ENCODE measurements at regions not wholly inside any gene's neighbourhood (a gene's known extent, or its start where the extent isn't known, plus 50 kb on each side); places are given as distances from the start of the nearest gene placed in this dataset.

- peaks cover 0 to 5% (median 0%) of the 10 kb centered on the region in 3 donors for H3K4me1 ChIP-seq (ENCODE audit: control insufficient read depth in 3 of 3, insufficient read depth in 2 of 3, low read depth in 1 of 3, low read length in 2 of 3)
- no peak for DNase-seq
- WGBS, 3 donors: 61 to 79% (median 75%) methylated on average over 3 of the region's 3 CpGs
- H3K9me3 ChIP-seq (ENCODE audit: control insufficient read depth in 2 of 2, insufficient read depth in 1 of 2, low read depth in 1 of 2, low read length in 1 of 2): no peaks in the 10 kb centered on the region
- FAIRE-seq: no peak
- no peak overlapping the region for H3K27ac ChIP-seq (ENCODE audit: low read depth in 1 of 3, low read length in 2 of 3)
- no peak overlapping the region for H3K4me3 ChIP-seq (ENCODE audit: low read depth in 1 of 3, low read length in 3 of 3)
- H3K36me3 ChIP-seq (ENCODE audit: control insufficient read depth in 3 of 3, insufficient read depth in 2 of 3, low read depth in 1 of 3, low read length in 3 of 3): no peaks in the 10 kb centered on the region
- H3K27me3 ChIP-seq (ENCODE audit: control insufficient read depth in 3 of 3, insufficient read depth in 3 of 3, low read length in 3 of 3): no peaks in the 10 kb centered on the region
Observed at GRCh38 chr10:10552948-10553347, 464.7 kb upstream of the CELF2 start.

GRCh38 chr10:10564081-10564794, 453.4 kb upstream of the CELF2 start:
- no peaks in the 10 kb centered on the region for H3K27me3 ChIP-seq (ENCODE audit: control insufficient read depth in 3 of 3, insufficient read depth in 3 of 3, low read length in 3 of 3)
- H3K27ac ChIP-seq (ENCODE audit: low read depth in 1 of 3, low read length in 2 of 3): no peak overlapping the region
- no peaks in the 10 kb centered on the region for H3K36me3 ChIP-seq (ENCODE audit: control insufficient read depth in 3 of 3, insufficient read depth in 2 of 3, low read depth in 1 of 3, low read length in 3 of 3)
- DNase-seq (no peak), FAIRE-seq (no peak)
- no peaks in the 10 kb centered on the region for H3K4me1 ChIP-seq (ENCODE audit: control insufficient read depth in 3 of 3, insufficient read depth in 2 of 3, low read depth in 1 of 3, low read length in 2 of 3)
- WGBS, 3 donors: 70 to 75% (median 74%) methylated on average over 10 of the region's 10 CpGs
- no peak overlapping the region for H3K4me3 ChIP-seq (ENCODE audit: low read depth in 1 of 3, low read length in 3 of 3)
- H3K9me3 ChIP-seq (ENCODE audit: control insufficient read depth in 2 of 2, insufficient read depth in 1 of 2, low read depth in 1 of 2, low read length in 1 of 2): peaks cover 0 to 2% of the 10 kb centered on the region in 2 donors

GRCh38 chr10:10576937-10577336, 440.7 kb upstream of the CELF2 start:
- WGBS, 3 donors: 84 to 97% (median 87%) methylated on average over 1 of the region's 1 CpG
- no peak overlapping the region for H3K27ac ChIP-seq (ENCODE audit: low read depth in 1 of 3, low read length in 2 of 3)

DNA sequence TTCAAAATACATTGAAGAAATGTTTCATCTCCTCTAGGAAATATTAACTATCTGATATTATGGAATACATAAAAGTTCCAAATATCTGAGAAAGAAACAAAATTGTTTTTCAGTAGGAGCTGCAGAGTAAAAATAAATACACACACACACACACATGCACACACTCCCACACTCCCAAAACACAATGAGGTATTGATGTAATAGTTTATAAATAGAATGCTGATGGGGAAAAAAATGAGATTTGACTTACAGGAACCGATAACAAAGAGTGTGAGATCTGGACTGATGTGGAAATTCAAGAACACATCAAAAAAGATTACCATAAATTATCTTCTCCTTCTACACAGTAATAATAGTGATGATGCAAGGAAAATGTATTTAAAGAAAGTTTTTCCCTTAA, 438.0 kb upstream of the CELF2 start:
- no peak for DNase-seq
- Histone ChIP-seq H3K4me1 (ENCODE audit: control insufficient read depth in 3 of 3, insufficient read depth in 2 of 3, low read depth in 1 of 3, low read length in 2 of 3) (no peaks in the 10 kb centered on the region), H3K9me3 (ENCODE audit: control insufficient read depth in 2 of 2, insufficient read depth in 1 of 2, low read depth in 1 of 2, low read length in 1 of 2) (no peaks in the 10 kb centered on the region), H3K4me3 (ENCODE audit: low read depth in 1 of 3, low read length in 3 of 3) (no peak overlapping the region), H3K27me3 (ENCODE audit: control insufficient read depth in 3 of 3, insufficient read depth in 3 of 3, low read length in 3 of 3) (no peaks in the 10 kb centered on the region), H3K36me3 (ENCODE audit: control insufficient read depth in 3 of 3, insufficient read depth in 2 of 3, low read depth in 1 of 3, low read length in 3 of 3) (no peaks in the 10 kb centered on the region), H3K27ac (ENCODE audit: low read depth in 1 of 3, low read length in 2 of 3) (no peak overlapping the region)
- no peak for FAIRE-seq
- 78 to 84% (median 83%) methylated on average over 1 of the region's 1 CpG for WGBS, 3 donors

More at GRCh38 chr10:10576937-10577336, 440.7 kb upstream of the CELF2 start:
- Histone ChIP-seq H3K9me3 (ENCODE audit: control insufficient read depth in 2 of 2, insufficient read depth in 1 of 2, low read depth in 1 of 2, low read length in 1 of 2) (no peaks in the 10 kb centered on the region), H3K4me1 (ENCODE audit: control insufficient read depth in 3 of 3, insufficient read depth in 2 of 3, low read depth in 1 of 3, low read length in 2 of 3) (no peaks in the 10 kb centered on the region), H3K27me3 (ENCODE audit: control insufficient read depth in 3 of 3, insufficient read depth in 3 of 3, low read length in 3 of 3) (no peaks in the 10 kb centered on the region), H3K36me3 (ENCODE audit: control insufficient read depth in 3 of 3, insufficient read depth in 2 of 3, low read depth in 1 of 3, low read length in 3 of 3) (no peaks in the 10 kb centered on the region), H3K4me3 (ENCODE audit: low read depth in 1 of 3, low read length in 3 of 3) (no peak overlapping the region)
- FAIRE-seq (no peak), DNase-seq (no peak)

DNA sequence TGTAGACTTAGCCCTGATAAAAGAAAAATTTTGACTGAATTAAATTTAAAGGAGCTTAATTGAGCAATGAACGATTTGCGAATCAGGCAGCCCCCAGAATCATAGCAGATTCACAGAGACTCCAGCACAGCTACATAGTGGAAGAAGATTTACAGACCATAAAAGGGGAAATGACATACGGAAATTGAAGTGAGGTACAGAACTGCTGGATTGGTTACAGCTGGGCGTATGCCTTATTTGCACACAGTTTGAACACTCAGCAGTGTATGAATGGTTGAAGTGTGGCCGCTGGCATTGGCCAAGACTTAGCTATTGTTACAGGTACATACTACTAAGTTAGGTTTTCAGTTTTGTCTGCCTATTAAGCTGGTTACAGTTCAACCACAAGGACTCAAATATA, 433.5 kb upstream of the CELF2 start:
- no peaks in the 10 kb centered on the region for H3K9me3 ChIP-seq (ENCODE audit: control insufficient read depth in 2 of 2, insufficient read depth in 1 of 2, low read depth in 1 of 2, low read length in 1 of 2)
- H3K27ac ChIP-seq (ENCODE audit: low read depth in 1 of 3, low read length in 2 of 3): no peak overlapping the region
- FAIRE-seq (no peak), DNase-seq (no peak)
- WGBS, 3 donors: 76 to 81% (median 80%) methylated on average over 5 of the region's 5 CpGs
- no peaks in the 10 kb centered on the region for H3K4me1 ChIP-seq (ENCODE audit: control insufficient read depth in 3 of 3, insufficient read depth in 2 of 3, low read depth in 1 of 3, low read length in 2 of 3)
- H3K36me3 ChIP-seq (ENCODE audit: control insufficient read depth in 3 of 3, insufficient read depth in 2 of 3, low read depth in 1 of 3, low read length in 3 of 3): no peaks in the 10 kb centered on the region
- no peak overlapping the region for H3K4me3 ChIP-seq (ENCODE audit: low read depth in 1 of 3, low read length in 3 of 3)
- H3K27me3 ChIP-seq (ENCODE audit: control insufficient read depth in 3 of 3, insufficient read depth in 3 of 3, low read length in 3 of 3): no peaks in the 10 kb centered on the region

- Histone ChIP-seq H3K9me3 (ENCODE audit: control insufficient read depth in 2 of 2, insufficient read depth in 1 of 2, low read depth in 1 of 2, low read length in 1 of 2) (no peaks in the 10 kb centered on the region), H3K4me1 (ENCODE audit: control insufficient read depth in 3 of 3, insufficient read depth in 2 of 3, low read depth in 1 of 3, low read length in 2 of 3) (no peaks in the 10 kb centered on the region), H3K27ac (ENCODE audit: low read depth in 1 of 3, low read length in 2 of 3) (no peak overlapping the region), H3K4me3 (ENCODE audit: low read depth in 1 of 3, low read length in 3 of 3) (no peak overlapping the region), H3K27me3 (ENCODE audit: control insufficient read depth in 3 of 3, insufficient read depth in 3 of 3, low read length in 3 of 3) (no peaks in the 10 kb centered on the region), H3K36me3 (ENCODE audit: control insufficient read depth in 3 of 3, insufficient read depth in 2 of 3, low read depth in 1 of 3, low read length in 3 of 3) (no peaks in the 10 kb centered on the region)
- 78 to 81% (median 79%) methylated on average over 5 of the region's 5 CpGs for WGBS, 3 donors
- no peak for FAIRE-seq
- DNase-seq: no peak
Observed at GRCh38 chr10:10587744-10588393, 429.8 kb upstream of the CELF2 start.

DNA sequence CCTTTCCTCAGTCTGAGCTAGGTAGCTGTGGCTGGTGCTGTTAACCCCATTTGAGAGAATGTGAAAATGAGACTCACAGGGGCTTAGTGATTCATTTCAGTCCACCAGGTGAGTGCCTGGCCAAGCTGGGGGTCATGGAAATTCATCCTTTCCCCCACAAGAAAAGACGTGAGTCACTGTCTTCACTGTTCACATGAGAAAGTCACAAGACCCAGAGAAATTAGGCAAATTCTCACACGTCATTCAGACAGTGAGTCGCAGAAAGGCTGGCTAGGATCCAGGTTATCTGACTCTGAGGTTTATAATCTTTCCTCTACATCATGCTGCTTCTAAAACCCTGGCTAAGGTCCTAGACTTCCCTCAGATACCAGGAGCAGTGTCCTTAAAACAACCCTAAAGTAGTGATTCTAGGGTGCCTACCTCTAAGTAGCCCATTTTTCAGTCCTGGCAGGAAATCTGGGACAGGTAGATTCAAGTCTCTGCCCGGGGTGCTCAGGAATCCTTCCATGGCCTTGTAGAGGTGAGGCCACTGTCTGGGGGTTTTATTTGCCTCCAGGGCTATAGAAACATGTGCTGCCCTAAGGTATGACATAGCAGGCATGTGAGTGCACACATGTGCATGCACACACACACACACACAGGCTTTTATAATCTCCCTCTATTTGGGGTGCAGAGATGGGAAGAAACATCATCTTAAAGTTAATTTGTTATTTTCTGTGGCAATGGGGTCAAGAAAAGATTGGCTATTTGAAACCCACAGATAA, 427.9 kb upstream of the CELF2 start:
- FAIRE-seq (no peak), DNase-seq (no peak)
- 22 to 43% (median 32%) methylated on average over 4 of the region's 4 CpGs for WGBS, 3 donors
- Histone ChIP-seq H3K4me1 (ENCODE audit: control insufficient read depth in 3 of 3, insufficient read depth in 2 of 3, low read depth in 1 of 3, low read length in 2 of 3) (no peaks in the 10 kb centered on the region), H3K27me3 (ENCODE audit: control insufficient read depth in 3 of 3, insufficient read depth in 3 of 3, low read length in 3 of 3) (no peaks in the 10 kb centered on the region), H3K4me3 (ENCODE audit: low read depth in 1 of 3, low read length in 3 of 3) (no peak overlapping the region), H3K36me3 (ENCODE audit: control insufficient read depth in 3 of 3, insufficient read depth in 2 of 3, low read depth in 1 of 3, low read length in 3 of 3) (no peaks in the 10 kb centered on the region), H3K9me3 (ENCODE audit: control insufficient read depth in 2 of 2, insufficient read depth in 1 of 2, low read depth in 1 of 2, low read length in 1 of 2) (no peaks in the 10 kb centered on the region), H3K27ac (ENCODE audit: low read depth in 1 of 3, low read length in 2 of 3) (no peak overlapping the region)

DNA sequence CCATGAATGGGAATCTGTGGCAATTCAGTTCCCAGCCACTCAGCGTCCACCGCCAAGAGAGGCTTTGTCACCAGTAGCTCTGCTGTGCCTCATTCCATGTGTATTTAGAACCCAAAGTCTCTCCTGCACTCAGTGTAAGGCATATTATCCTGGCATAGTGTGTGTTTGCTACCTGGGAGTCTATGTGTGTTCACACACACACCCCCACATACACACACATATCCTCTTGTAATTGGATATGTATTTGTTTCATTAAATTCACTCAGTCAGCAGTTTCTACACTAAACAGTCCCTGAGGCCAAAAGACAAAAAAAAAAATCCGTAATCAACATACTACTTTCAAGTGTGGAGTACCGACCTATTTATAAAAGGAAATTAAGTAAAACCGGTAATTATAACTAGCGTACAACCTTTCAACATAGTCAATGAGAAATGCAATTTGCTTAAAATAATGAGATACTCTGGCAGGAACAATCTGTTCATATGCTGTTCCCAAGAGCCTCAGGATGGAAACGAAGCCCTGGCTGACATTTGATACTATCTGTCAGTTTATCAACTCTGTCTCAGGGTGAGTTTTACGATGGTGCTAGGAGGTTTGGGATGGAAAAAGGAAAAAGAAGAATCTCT, 425.8 kb upstream of the CELF2 start:
- no peak overlapping the region for H3K27ac ChIP-seq (ENCODE audit: low read depth in 1 of 3, low read length in 2 of 3)
- no peaks in the 10 kb centered on the region for H3K4me1 ChIP-seq (ENCODE audit: control insufficient read depth in 3 of 3, insufficient read depth in 2 of 3, low read depth in 1 of 3, low read length in 2 of 3)
- H3K9me3 ChIP-seq (ENCODE audit: control insufficient read depth in 2 of 2, insufficient read depth in 1 of 2, low read depth in 1 of 2, low read length in 1 of 2): no peaks in the 10 kb centered on the region
- no peaks in the 10 kb centered on the region for H3K27me3 ChIP-seq (ENCODE audit: control insufficient read depth in 3 of 3, insufficient read depth in 3 of 3, low read length in 3 of 3)
- no peak overlapping the region for H3K4me3 ChIP-seq (ENCODE audit: low read depth in 1 of 3, low read length in 3 of 3)
- no peak for FAIRE-seq
- no peak for DNase-seq
- WGBS, 3 donors: 63 to 72% (median 67%) methylated on average over 8 of the region's 8 CpGs
- H3K36me3 ChIP-seq (ENCODE audit: control insufficient read depth in 3 of 3, insufficient read depth in 2 of 3, low read depth in 1 of 3, low read length in 3 of 3): no peaks in the 10 kb centered on the region

Measured in small intestine (tissue), 7 donors.